T-helper 2 cell treated with Interferon-gamma antibody and Interleukin-4, amounts not matched to agents 5 μg/mL and 100 μg/mL, for 36 hours (primary cell): ENCODE measurements at regions not wholly inside any gene's neighbourhood (a gene's known extent, or its start where the extent isn't known, plus 50 kb on each side); places are given as distances from the start of the nearest gene placed in this dataset.

Experiments used
- DNase-seq: peaks from one replicate; pipeline ENCODE4 v3.0.0; 2021; ENCODE audit warnings: low spot score
- H3K27ac Mint-ChIP-seq: one replicate; pipeline ENCODE4 v1.8.0; 2021; ENCODE audit warnings: mild to moderate bottlenecking, mixed read lengths
- H3K27me3 Mint-ChIP-seq: one replicate; pipeline ENCODE4 v1.8.0; 2021; ENCODE audit warnings: low read depth, mixed read lengths
- H3K36me3 Mint-ChIP-seq: one replicate; pipeline ENCODE4 v1.8.0; 2021; ENCODE audit warnings: low read depth, mixed read lengths
- H3K4me1 Mint-ChIP-seq: one replicate; pipeline ENCODE4 v1.8.0; 2021; ENCODE audit warnings: low read depth, mixed read lengths
- H3K4me3 Mint-ChIP-seq: one replicate; pipeline ENCODE4 v1.8.0; 2022; ENCODE audit warnings: mild to moderate bottlenecking, moderate library complexity, mixed read lengths
- H3K9me3 Mint-ChIP-seq: one replicate; pipeline ENCODE4 v1.8.0; 2021; ENCODE audit warnings: mixed read lengths

- Mint-ChIP-seq H3K4me1 (peaks cover 3% of the 10 kb centered on the region), H3K36me3 (no peaks in the 10 kb centered on the region), H3K4me3 (no peak overlapping the region), H3K9me3 (no peaks in the 10 kb centered on the region), H3K27ac (no peak overlapping the region), H3K27me3 (peaks cover 11% of the 10 kb centered on the region)
- no peak for DNase-seq
Observed at GRCh38 chr14:94690896-94691659, 78.8 kb downstream of the GSC start.

GRCh38 chr14:94690486-94690885 is 78.3 kb downstream of the SERPINA3 start:
- Mint-ChIP-seq H3K27me3 (peaks cover 11% of the 10 kb centered on the region), H3K27ac (no peak overlapping the region), H3K36me3 (no peaks in the 10 kb centered on the region), H3K4me1 (peaks cover 3% of the 10 kb centered on the region), H3K4me3 (no peak overlapping the region), H3K9me3 (no peaks in the 10 kb centered on the region)
- no peak for DNase-seq

GRCh38 chr14:94689985-94690400 is 77.8 kb downstream of the SERPINA3 start:
- Mint-ChIP-seq H3K4me1 (peaks cover 3% of the 10 kb centered on the region), H3K4me3 (no peak overlapping the region), H3K9me3 (no peaks in the 10 kb centered on the region), H3K27me3 (peaks cover 11% of the 10 kb centered on the region), H3K27ac (no peak overlapping the region), H3K36me3 (no peaks in the 10 kb centered on the region)
- DNase-seq, result no peak

GRCh38 chr14:94689218-94689984 is 77.2 kb downstream of the SERPINA3 start:
- Mint-ChIP-seq H3K27ac (no peak overlapping the region), H3K4me3 (no peak overlapping the region)

GRCh38 chr14:94686511-94687160 is 74.4 kb downstream of the SERPINA3 start:
- Mint-ChIP-seq H3K4me3 (no peak overlapping the region), H3K9me3 (no peaks in the 10 kb centered on the region), H3K4me1 (peaks cover 3% of the 10 kb centered on the region), H3K27ac (no peak overlapping the region), H3K36me3 (no peaks in the 10 kb centered on the region), H3K27me3 (peaks cover 10% of the 10 kb centered on the region)
- no peak for DNase-seq

More at GRCh38 chr14:94689218-94689984, 77.2 kb downstream of the SERPINA3 start:
- Mint-ChIP-seq H3K36me3 (no peaks in the 10 kb centered on the region), H3K4me1 (peaks cover 3% of the 10 kb centered on the region), H3K9me3 (no peaks in the 10 kb centered on the region), H3K27me3 (peaks cover 11% of the 10 kb centered on the region)
- peak; percentile 37 for DNase-seq

- Mint-ChIP-seq H3K4me3 (no peak overlapping the region), H3K4me1 (peaks cover 3% of the 10 kb centered on the region), H3K27ac (no peak overlapping the region), H3K27me3 (peaks cover 9% of the 10 kb centered on the region), H3K36me3 (no peaks in the 10 kb centered on the region), H3K9me3 (no peaks in the 10 kb centered on the region)
- no peak for DNase-seq
Observed at GRCh38 chr14:94685681-94686485, 73.7 kb downstream of the SERPINA3 start.

GRCh38 chr14:94685166-94685581 is 73.0 kb downstream of the SERPINA3 start:
- H3K4me3 Mint-ChIP-seq, result no peak overlapping the region
- H3K9me3 Mint-ChIP-seq, result no peaks in the 10 kb centered on the region
- H3K4me1 Mint-ChIP-seq, result peaks cover 3% of the 10 kb centered on the region
- peaks cover 7% of the 10 kb centered on the region for H3K27me3 Mint-ChIP-seq
- H3K36me3 Mint-ChIP-seq, result no peaks in the 10 kb centered on the region
- no peak overlapping the region for H3K27ac Mint-ChIP-seq
- no peak for DNase-seq

- no peaks in the 10 kb centered on the region for H3K36me3 Mint-ChIP-seq
- no peak overlapping the region for H3K27ac Mint-ChIP-seq
- no peaks in the 10 kb centered on the region for H3K4me1 Mint-ChIP-seq
- no peak overlapping the region for H3K4me3 Mint-ChIP-seq
- no peak for DNase-seq
- no peaks in the 10 kb centered on the region for H3K27me3 Mint-ChIP-seq
- no peaks in the 10 kb centered on the region for H3K9me3 Mint-ChIP-seq
Observed at GRCh38 chr14:94682736-94683135, 70.5 kb downstream of the SERPINA3 start.

- H3K36me3 Mint-ChIP-seq, result no peaks in the 10 kb centered on the region
- H3K27ac Mint-ChIP-seq, result no peak overlapping the region
- H3K27me3 Mint-ChIP-seq, result no peaks in the 10 kb centered on the region
- no peak overlapping the region for H3K4me3 Mint-ChIP-seq
- no peaks in the 10 kb centered on the region for H3K4me1 Mint-ChIP-seq
- DNase-seq, result no peak
- no peaks in the 10 kb centered on the region for H3K9me3 Mint-ChIP-seq
Observed at GRCh38 chr14:94682061-94682516, 69.9 kb downstream of the SERPINA3 start.

- no peaks in the 10 kb centered on the region for H3K9me3 Mint-ChIP-seq
- no peaks in the 10 kb centered on the region for H3K36me3 Mint-ChIP-seq
- H3K4me1 Mint-ChIP-seq, result no peaks in the 10 kb centered on the region
- DNase-seq, result no peak
- no peak overlapping the region for H3K27ac Mint-ChIP-seq
- H3K4me3 Mint-ChIP-seq, result no peak overlapping the region
- no peaks in the 10 kb centered on the region for H3K27me3 Mint-ChIP-seq
Observed at GRCh38 chr14:94681300-94682060, 69.3 kb downstream of the SERPINA3 start.

GRCh38 chr14:94680862-94681288 is 68.7 kb downstream of the SERPINA3 start:
- no peak for DNase-seq
- no peaks in the 10 kb centered on the region for H3K36me3 Mint-ChIP-seq
- no peaks in the 10 kb centered on the region for H3K9me3 Mint-ChIP-seq
- H3K4me1 Mint-ChIP-seq, result no peaks in the 10 kb centered on the region
- H3K4me3 Mint-ChIP-seq, result no peak overlapping the region
- H3K27me3 Mint-ChIP-seq, result no peaks in the 10 kb centered on the region
- no peak overlapping the region for H3K27ac Mint-ChIP-seq

GRCh38 chr14:94679937-94680861 is 68.0 kb downstream of the SERPINA3 start:
- Mint-ChIP-seq H3K36me3 (no peaks in the 10 kb centered on the region), H3K27me3 (no peaks in the 10 kb centered on the region), H3K4me3 (no peak overlapping the region), H3K27ac (no peak overlapping the region), H3K9me3 (no peaks in the 10 kb centered on the region), H3K4me1 (no peaks in the 10 kb centered on the region)
- DNase-seq, result no peak
